G401 (cell line): ENCODE measurements at regions not wholly inside any gene's neighbourhood (a gene's known extent, or its start where the extent isn't known, plus 50 kb on each side); places are given as distances from the start of the nearest gene placed in this dataset.

Source experiments
- DNase-seq: peaks from one replicate; pipeline ENCODE4 v3.0.0-alpha.2; 2015; ENCODE audit warnings: low spot score
- in situ Hi-C: cut with HindIII; loops from 2 replicates; pipeline ENCODE4 v1.10.0; 2016; ENCODE audit warnings: low sequenced_read_pairs, mixed read lengths

- in situ Hi-C loops, result no loop called here
- no peak for DNase-seq
These were observed 199.8 kb downstream of the RBM19 start for GRCh38 chr12:113766131-113766878.

- no peak for DNase-seq
- in situ Hi-C loops, result no loop called here
These were observed 201.5 kb downstream of the RBM19 start for GRCh38 chr12:113764661-113765060.

GRCh38 chr12:113762882-113763816 lies 203.0 kb downstream of the RBM19 start:
- DNase-seq, result no peak
- in situ Hi-C loops, result no loop called here

GRCh38 chr12:113762155-113762881 lies 203.8 kb downstream of the RBM19 start:
- no peak for DNase-seq
- in situ Hi-C loops, result no loop called here

GRCh38 chr12:113759135-113759534 lies 207.0 kb downstream of the RBM19 start:
- no peak for DNase-seq
- in situ Hi-C loops, result no loop called here

- DNase-seq, result no peak
- in situ Hi-C loops, result no loop called here
These were observed 207.8 kb downstream of the RBM19 start for GRCh38 chr12:113758165-113758924.

- DNase-seq, result peak; percentile 94
- in situ Hi-C loops, result no loop called here
These were observed 208.7 kb downstream of the RBM19 start for GRCh38 chr12:113757221-113758002.

GRCh38 chr12:113756609-113757008 lies 209.5 kb downstream of the RBM19 start:
- in situ Hi-C loops, result no loop called here
- no peak for DNase-seq

- DNase-seq, result no peak
- in situ Hi-C loops, result no loop called here
These were observed 211.0 kb downstream of the RBM19 start for GRCh38 chr12:113755098-113755497.

- no peak for DNase-seq
- in situ Hi-C loops, result no loop called here
These were observed 214.6 kb downstream of the RBM19 start for GRCh38 chr12:113751513-113751912.

- peak; percentile 97 for DNase-seq
- in situ Hi-C loops, result no loop called here
These were observed 216.7 kb downstream of the RBM19 start for GRCh38 chr12:113749433-113749815.

GRCh38 chr12:113748707-113749432 lies 217.3 kb downstream of the RBM19 start:
- DNase-seq, result peak; percentile 84

GRCh38 chr12:113747017-113747416 lies 219.1 kb downstream of the RBM19 start:
- in situ Hi-C loops, result no loop called here
- DNase-seq, result no peak

More at GRCh38 chr12:113748707-113749432, 217.3 kb downstream of the RBM19 start:
- in situ Hi-C loops, result no loop called here

- in situ Hi-C loops, result no loop called here
- no peak for DNase-seq
These were observed 221.2 kb downstream of the RBM19 start for GRCh38 chr12:113744802-113745395.

GRCh38 chr12:113742801-113743200 lies 223.3 kb downstream of the RBM19 start:
- in situ Hi-C loops, result no loop called here
- no peak for DNase-seq

GRCh38 chr12:113740699-113741098 lies 225.4 kb downstream of the RBM19 start:
- no peak for DNase-seq

GRCh38 chr12:113735131-113735530 lies 231.0 kb downstream of the RBM19 start:
- DNase-seq, result no peak
- in situ Hi-C loops, result no loop called here

More at GRCh38 chr12:113740699-113741098, 225.4 kb downstream of the RBM19 start:
- in situ Hi-C loops, result no loop called here
